ENCODE measurements at regions not wholly inside any gene's neighbourhood (a gene's known extent, or its start where the extent isn't known, plus 50 kb on each side); places are given as distances from the start of the nearest gene placed in this dataset.

GRCh38 chr6:34616227-34616585, 60.1 kb upstream of the SPDEF start:
- no peaks in the 10 kb centered on the region for H3K4me1 Mint-ChIP-seq (ENCODE audit: low read depth, unreplicated experiment)
- H2AFZ ChIP-seq (ENCODE audit: low read depth, low read length): no peak overlapping the region
- H3K4me3 ChIP-seq (ENCODE audit: insufficient read depth, low read depth, low read length): no peak overlapping the region
- no peaks in the 10 kb centered on the region for H3K36me3 ChIP-seq (ENCODE audit: insufficient read depth, low read length)
- H3K9me3 Mint-ChIP-seq (ENCODE audit: unreplicated experiment): no peaks in the 10 kb centered on the region
- peaks cover 32% of the 10 kb centered on the region for H4K20me1 ChIP-seq (ENCODE audit: insufficient read depth, low read length)
- FAIRE-seq (no peak), DNase-seq (ENCODE audit: low read depth) (no peak)
- H3K27ac ChIP-seq (ENCODE audit: low read depth, low read length): no peak overlapping the region
- no peaks in the 10 kb centered on the region for H3K27me3 Mint-ChIP-seq (ENCODE audit: low read depth, unreplicated experiment)
- peaks cover 2% of the 10 kb centered on the region for H3K4me1 ChIP-seq (ENCODE audit: insufficient read depth, low read length)
- no peaks in the 10 kb centered on the region for H3K27me3 ChIP-seq (ENCODE audit: insufficient read depth, low read length)
- TF ChIP-seq CTCF (IDR thresholded peaks at IDR 0.05; ENCODE audit: insufficient read depth, low read depth, low read length) (no peak), EZH2 (IDR thresholded peaks at IDR 0.05; ENCODE audit: insufficient read depth, low read length) (no peak)
- H3K36me3 Mint-ChIP-seq (ENCODE audit: low read depth, unreplicated experiment): peaks cover 10% of the 10 kb centered on the region
- no peaks in the 10 kb centered on the region for H3K9me3 ChIP-seq (ENCODE audit: insufficient read depth, low read depth, low read length)
- H3K27ac Mint-ChIP-seq (ENCODE audit: unreplicated experiment): no peak overlapping the region
- no peak overlapping the region for H3K4me2 ChIP-seq (ENCODE audit: low read length)
- H3K4me3 Mint-ChIP-seq (ENCODE audit: unreplicated experiment): no peak overlapping the region
- H3K79me2 ChIP-seq (ENCODE audit: insufficient read depth, low read length): peaks cover 12% of the 10 kb centered on the region
- no peak overlapping the region for H3K9ac ChIP-seq (ENCODE audit: low read length)

DNA sequence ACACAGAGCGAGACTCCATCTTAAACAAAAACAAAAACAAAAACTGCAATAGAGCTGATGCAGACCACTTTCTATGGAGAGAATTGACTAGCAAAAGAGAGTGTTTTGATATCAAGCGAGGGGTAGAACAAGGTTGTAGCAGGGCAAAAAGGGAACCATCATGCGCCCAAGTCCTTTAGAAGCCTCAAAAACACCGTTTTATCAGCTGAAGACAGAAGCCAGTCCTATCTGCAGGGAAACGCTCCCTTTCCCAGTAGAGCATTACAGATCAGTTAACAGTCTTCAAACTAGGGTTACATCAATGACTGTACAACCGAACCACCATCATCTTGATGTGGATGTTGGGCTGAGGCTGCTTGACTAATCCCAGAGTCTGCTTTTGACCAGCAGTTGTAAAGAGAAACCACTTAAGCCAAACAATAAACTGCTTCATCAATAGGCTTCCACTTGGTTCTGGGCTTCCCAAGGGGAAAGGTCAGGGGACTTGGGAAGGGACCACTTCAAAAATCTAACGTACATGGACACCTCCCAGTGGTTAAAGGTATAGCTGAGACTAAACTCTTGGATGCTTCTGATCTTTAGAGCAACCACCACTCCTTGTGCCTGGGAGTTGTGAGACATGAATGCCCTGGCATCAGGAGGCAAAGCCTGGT, 59.6 kb upstream of the SPDEF start:
- Mint-ChIP-seq H3K27me3 (ENCODE audit: low read depth, unreplicated experiment) (no peaks in the 10 kb centered on the region), H3K4me1 (ENCODE audit: low read depth, unreplicated experiment) (no peaks in the 10 kb centered on the region), H3K27ac (ENCODE audit: unreplicated experiment) (no peak overlapping the region), H3K4me3 (ENCODE audit: unreplicated experiment) (no peak overlapping the region), H3K9me3 (ENCODE audit: unreplicated experiment) (no peaks in the 10 kb centered on the region), H3K36me3 (ENCODE audit: low read depth, unreplicated experiment) (peaks cover 7% of the 10 kb centered on the region)
- no peak for FAIRE-seq
- peaks cover 3% of the 10 kb centered on the region for H3K4me1 ChIP-seq (ENCODE audit: insufficient read depth, low read length)
- no peak overlapping the region for H3K4me2 ChIP-seq (ENCODE audit: low read length)
- H3K27me3 ChIP-seq (ENCODE audit: insufficient read depth, low read length): no peaks in the 10 kb centered on the region
- peaks cover 32% of the 10 kb centered on the region for H4K20me1 ChIP-seq (ENCODE audit: insufficient read depth, low read length)
- H2AFZ ChIP-seq (ENCODE audit: low read depth, low read length): no peak overlapping the region
- no peak overlapping the region for H3K4me3 ChIP-seq (ENCODE audit: insufficient read depth, low read depth, low read length)
- no peak overlapping the region for H3K9ac ChIP-seq (ENCODE audit: low read length)
- no peak for DNase-seq (ENCODE audit: low read depth)
- H3K27ac ChIP-seq (ENCODE audit: low read depth, low read length): no peak overlapping the region
- H3K36me3 ChIP-seq (ENCODE audit: insufficient read depth, low read length): no peaks in the 10 kb centered on the region
- H3K79me2 ChIP-seq (ENCODE audit: insufficient read depth, low read length): peaks cover 12% of the 10 kb centered on the region
- no peaks in the 10 kb centered on the region for H3K9me3 ChIP-seq (ENCODE audit: insufficient read depth, low read depth, low read length)
- TF ChIP-seq CTCF (IDR thresholded peaks at IDR 0.05; ENCODE audit: insufficient read depth, low read depth, low read length): no peak
- no peak for TF ChIP-seq EZH2 (IDR thresholded peaks at IDR 0.05; ENCODE audit: insufficient read depth, low read length)

DNA sequence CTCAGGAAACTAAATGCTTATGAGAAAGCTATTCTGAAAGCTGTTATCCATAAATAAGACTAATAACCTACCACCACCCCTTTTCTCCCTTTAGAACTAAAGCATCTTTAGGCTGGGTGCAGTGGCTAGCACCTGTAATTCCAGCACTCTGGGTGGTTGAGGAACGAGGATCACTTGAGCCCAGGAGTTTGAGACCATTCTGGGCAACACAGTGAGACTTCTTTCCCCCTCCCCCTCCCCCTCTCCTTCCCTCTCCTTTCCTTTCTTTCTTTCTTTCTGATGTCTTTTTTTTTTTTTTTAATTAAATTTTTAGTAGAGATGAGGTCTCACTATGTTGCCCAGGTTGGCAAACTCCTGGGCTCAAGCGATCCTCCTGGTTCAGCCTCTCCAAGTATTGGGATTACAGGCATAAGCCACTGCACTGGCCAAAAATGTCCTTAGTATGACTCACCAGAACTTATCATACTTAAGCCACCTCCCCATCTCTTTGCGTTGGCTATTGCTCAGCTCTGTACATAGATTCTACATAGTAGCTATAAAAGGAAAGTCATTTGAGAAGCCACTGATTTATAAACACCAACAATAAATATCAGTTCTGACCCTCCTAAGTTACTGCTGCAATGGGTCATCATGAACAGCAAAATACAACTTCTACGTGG, 54.8 kb upstream of the SPDEF start:
- no peak overlapping the region for H3K4me3 Mint-ChIP-seq (ENCODE audit: unreplicated experiment)
- H3K9ac ChIP-seq (ENCODE audit: low read length): no peak overlapping the region
- H3K79me2 ChIP-seq (ENCODE audit: insufficient read depth, low read length): peaks cover 17% of the 10 kb centered on the region
- peaks cover 34% of the 10 kb centered on the region for H4K20me1 ChIP-seq (ENCODE audit: insufficient read depth, low read length)
- no peak for TF ChIP-seq EZH2 (IDR thresholded peaks at IDR 0.05; ENCODE audit: insufficient read depth, low read length)
- TF ChIP-seq CTCF (IDR thresholded peaks at IDR 0.05; ENCODE audit: insufficient read depth, low read depth, low read length): no peak
- no peaks in the 10 kb centered on the region for H3K27me3 ChIP-seq (ENCODE audit: insufficient read depth, low read length)
- H3K4me2 ChIP-seq (ENCODE audit: low read length): peak overlapping the region; percentile 29
- no peaks in the 10 kb centered on the region for H3K9me3 ChIP-seq (ENCODE audit: insufficient read depth, low read depth, low read length)
- no peaks in the 10 kb centered on the region for H3K27me3 Mint-ChIP-seq (ENCODE audit: low read depth, unreplicated experiment)
- DNase-seq (ENCODE audit: low read depth): peak; percentile 83
- no peaks in the 10 kb centered on the region for H3K36me3 ChIP-seq (ENCODE audit: insufficient read depth, low read length)
- H3K36me3 Mint-ChIP-seq (ENCODE audit: low read depth, unreplicated experiment): peaks cover 4% of the 10 kb centered on the region
- no peak overlapping the region for H3K27ac Mint-ChIP-seq (ENCODE audit: unreplicated experiment)
- H2AFZ ChIP-seq (ENCODE audit: low read depth, low read length): no peak overlapping the region
- H3K9me3 Mint-ChIP-seq (ENCODE audit: unreplicated experiment): no peaks in the 10 kb centered on the region
- H3K4me3 ChIP-seq (ENCODE audit: insufficient read depth, low read depth, low read length): no peak overlapping the region
- peaks cover 3% of the 10 kb centered on the region for H3K4me1 Mint-ChIP-seq (ENCODE audit: low read depth, unreplicated experiment)
- H3K27ac ChIP-seq (ENCODE audit: low read depth, low read length): peak overlapping the region; percentile 8
- peaks cover 3% of the 10 kb centered on the region for H3K4me1 ChIP-seq (ENCODE audit: insufficient read depth, low read length)
- peak; percentile 39 for FAIRE-seq

Measured in astrocyte (in vitro differentiated cells and primary cell).